ENCODE measurements at regions not wholly inside any gene's neighbourhood (a gene's known extent, or its start where the extent isn't known, plus 50 kb on each side); places are given as distances from the start of the nearest gene placed in this dataset.
"Not testable (repeated sequence)": the region's sequence is repeated elsewhere in the genome, so short reads cannot be mapped to it uniquely, and the experiment has no call there.

GRCh38 chr21:32083197-32083596, 195.7 kb downstream of the MIS18A start:
- no peak overlapping the region for H3K27ac ChIP-seq (replicated peaks in 1 of 4)

GRCh38 chr21:32082466-32082865, 196.4 kb downstream of the MIS18A start:
- H3K27me3 ChIP-seq = no peaks in the 10 kb centered on the region
- no peak for DNase-seq (ENCODE audit: extremely low spot score)
- TF ChIP-seq POLR2A (IDR thresholded peaks at IDR 0.05; ENCODE audit: low read depth) (no peak), CTCF (IDR thresholded peaks at IDR 0.05) (no peak), POLR2AphosphoS5 (IDR thresholded peaks at IDR 0.05) (no peak), EP300 (IDR thresholded peaks at IDR 0.05) (no peak)
- WGBS = 64% methylated on average over 5 of the region's 5 CpGs
- H3K27ac ChIP-seq (replicated peaks in 1 of 4) = no peak overlapping the region
- H3K4me1 ChIP-seq = no peaks in the 10 kb centered on the region
- no peaks in the 10 kb centered on the region for H3K9me3 ChIP-seq
- H3K4me3 ChIP-seq = no peak overlapping the region
- intact Hi-C loops (cut with DNase I) = no loop called here
- no peaks in the 10 kb centered on the region for H3K36me3 ChIP-seq

More at GRCh38 chr21:32083197-32083596, 195.7 kb downstream of the MIS18A start:
- DNase-seq (ENCODE audit: extremely low spot score) = no peak
- Histone ChIP-seq H3K4me1 (no peaks in the 10 kb centered on the region), H3K36me3 (no peaks in the 10 kb centered on the region), H3K4me3 (no peak overlapping the region), H3K27me3 (no peaks in the 10 kb centered on the region), H3K9me3 (no peaks in the 10 kb centered on the region)
- intact Hi-C loops (cut with DNase I) = no loop called here
- TF ChIP-seq POLR2A (IDR thresholded peaks at IDR 0.05; ENCODE audit: low read depth) (no peak), POLR2AphosphoS5 (IDR thresholded peaks at IDR 0.05) (no peak), CTCF (IDR thresholded peaks at IDR 0.05) (no peak), EP300 (IDR thresholded peaks at IDR 0.05) (no peak)
- 68% methylated on average over 2 of the region's 2 CpGs for WGBS

DNA sequence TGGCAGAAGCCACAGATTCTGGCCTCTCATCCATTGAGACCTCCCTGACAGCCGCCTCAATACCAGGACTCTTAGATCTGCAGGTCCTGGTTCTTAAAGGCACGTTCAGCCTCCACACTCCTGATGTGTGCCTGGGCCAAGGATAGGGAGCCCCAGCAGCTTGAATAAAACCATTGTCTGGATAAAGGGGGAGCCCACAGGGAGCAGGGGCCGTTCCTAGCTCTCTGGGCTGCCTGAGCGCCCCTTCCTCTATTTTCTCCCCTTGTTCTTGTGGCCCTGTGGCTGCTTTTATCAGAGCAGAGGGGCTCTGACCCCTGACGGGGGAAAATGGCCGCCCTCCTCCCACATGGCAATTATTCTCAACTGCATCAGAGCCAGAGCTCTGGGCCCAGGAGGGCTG, 200.8 kb downstream of the HUNK start:
- Histone ChIP-seq H3K4me3 (no peak overlapping the region), H3K9me3 (no peaks in the 10 kb centered on the region), H3K27ac (replicated peaks in 1 of 4) (no peak overlapping the region), H3K36me3 (no peaks in the 10 kb centered on the region), H3K27me3 (no peaks in the 10 kb centered on the region), H3K4me1 (no peaks in the 10 kb centered on the region)
- DNase-seq (ENCODE audit: extremely low spot score) = no peak
- TF ChIP-seq CTCF (IDR thresholded peaks at IDR 0.05) = no peak
- intact Hi-C loops (cut with DNase I) = no loop called here
- WGBS = 87% methylated on average over 3 of the region's 6 CpGs

GRCh38 chr21:32073190-32073589, 200.4 kb downstream of the HUNK start:
- no peak for TF ChIP-seq POLR2A (IDR thresholded peaks at IDR 0.05; ENCODE audit: low read depth)
- TF ChIP-seq EP300 (IDR thresholded peaks at IDR 0.05) = no peak
- TF ChIP-seq POLR2AphosphoS5 (IDR thresholded peaks at IDR 0.05) = no peak
- no peak for TF ChIP-seq CTCF (IDR thresholded peaks at IDR 0.05)
- Histone ChIP-seq H3K9me3 (no peaks in the 10 kb centered on the region), H3K36me3 (no peaks in the 10 kb centered on the region), H3K4me3 (no peak overlapping the region), H3K4me1 (no peaks in the 10 kb centered on the region), H3K27ac (replicated peaks in 1 of 4) (no peak overlapping the region), H3K27me3 (no peaks in the 10 kb centered on the region)
- WGBS = 94% methylated on average over 6 of the region's 6 CpGs
- intact Hi-C loops (cut with DNase I) = no loop called here
- no peak for DNase-seq (ENCODE audit: extremely low spot score)

GRCh38 chr21:32071620-32072019, 198.8 kb downstream of the HUNK start:
- DNase-seq (ENCODE audit: extremely low spot score); H3K9me3 ChIP-seq; H3K27ac ChIP-seq (replicated peaks in 1 of 4); H3K36me3 ChIP-seq; H3K27me3 ChIP-seq; H3K4me1 ChIP-seq; intact Hi-C loops (cut with DNase I); H3K4me3 ChIP-seq: not testable (repeated sequence)
- WGBS = 89% methylated on average over 2 of the region's 2 CpGs
